ENCODE measurements at regions not wholly inside any gene's neighbourhood (a gene's known extent, or its start where the extent isn't known, plus 50 kb on each side); places are given as distances from the start of the nearest gene placed in this dataset.
"Not testable (repeated sequence)": the region's sequence is repeated elsewhere in the genome, so short reads cannot be mapped to it uniquely, and the experiment has no call there.

- TF ChIP-seq CTCF (IDR thresholded peaks at IDR 0.05); REST (IDR thresholded peaks at IDR 0.05; ENCODE audit: low read depth, low read length); SMC3 (IDR thresholded peaks at IDR 0.05; ENCODE audit: low read depth, low read length); SIN3A (IDR thresholded peaks at IDR 0.05; ENCODE audit: borderline replicate concordance, low read depth, low read length): not testable (repeated sequence)
These were observed 389.7 kb upstream of the MYT1L start for GRCh38 chr2:2720806-2721205.
